ENCODE measurements at regions not wholly inside any gene's neighbourhood (a gene's known extent, or its start where the extent isn't known, plus 50 kb on each side); places are given as distances from the start of the nearest gene placed in this dataset.

DNA sequence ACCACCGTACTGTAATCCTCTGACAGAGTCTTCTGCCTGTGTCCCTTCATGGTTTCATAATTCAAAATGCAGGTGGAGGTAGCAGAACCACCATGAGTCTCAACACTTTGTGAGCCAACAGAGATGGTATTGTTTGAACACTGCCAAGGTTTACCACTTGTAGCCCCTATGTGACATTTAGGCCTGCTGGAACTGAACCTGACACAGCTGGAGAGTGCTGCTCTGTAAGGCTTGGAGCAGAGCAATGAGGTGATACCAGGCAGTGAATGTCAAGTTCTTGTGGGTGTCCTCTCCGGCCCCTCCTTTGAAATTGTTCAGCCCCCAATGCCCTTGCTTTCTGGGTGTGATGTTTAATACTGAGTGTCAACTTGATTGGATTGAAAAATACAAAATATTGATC, 1042.9 kb downstream of the ARAP2 start:
- Mint-ChIP-seq H3K9me3 (ENCODE audit: unreplicated experiment) (no peaks in the 10 kb centered on the region), H3K4me3 (ENCODE audit: unreplicated experiment) (no peak overlapping the region), H3K4me1 (ENCODE audit: low read depth, unreplicated experiment) (no peaks in the 10 kb centered on the region), H3K27ac (ENCODE audit: unreplicated experiment) (no peak overlapping the region), H3K27me3 (ENCODE audit: insufficient read depth, unreplicated experiment) (no peaks in the 10 kb centered on the region), H3K36me3 (ENCODE audit: insufficient read depth, unreplicated experiment) (no peaks in the 10 kb centered on the region)
- no peak for DNase-seq
- BruUV-seq (replicated peaks), result no TSS peak
- H3K4me1 ChIP-seq, result no peaks in the 10 kb centered on the region
- CTCF ChIA-PET, result no interaction called here
- H3K36me3 ChIP-seq (ENCODE audit: control insufficient read depth, insufficient read depth, low read length), result no peaks in the 10 kb centered on the region
- H3K9me3 ChIP-seq, result no peaks in the 10 kb centered on the region
- no peaks in the 10 kb centered on the region for H3K27me3 ChIP-seq (replicated peaks; ENCODE audit: control insufficient read depth, insufficient read depth, low read length)
- intact Hi-C loops (cut with micrococcal nuclease; ENCODE audit: unreplicated experiment), result no loop called here
- TF ChIP-seq, protein P1, sequence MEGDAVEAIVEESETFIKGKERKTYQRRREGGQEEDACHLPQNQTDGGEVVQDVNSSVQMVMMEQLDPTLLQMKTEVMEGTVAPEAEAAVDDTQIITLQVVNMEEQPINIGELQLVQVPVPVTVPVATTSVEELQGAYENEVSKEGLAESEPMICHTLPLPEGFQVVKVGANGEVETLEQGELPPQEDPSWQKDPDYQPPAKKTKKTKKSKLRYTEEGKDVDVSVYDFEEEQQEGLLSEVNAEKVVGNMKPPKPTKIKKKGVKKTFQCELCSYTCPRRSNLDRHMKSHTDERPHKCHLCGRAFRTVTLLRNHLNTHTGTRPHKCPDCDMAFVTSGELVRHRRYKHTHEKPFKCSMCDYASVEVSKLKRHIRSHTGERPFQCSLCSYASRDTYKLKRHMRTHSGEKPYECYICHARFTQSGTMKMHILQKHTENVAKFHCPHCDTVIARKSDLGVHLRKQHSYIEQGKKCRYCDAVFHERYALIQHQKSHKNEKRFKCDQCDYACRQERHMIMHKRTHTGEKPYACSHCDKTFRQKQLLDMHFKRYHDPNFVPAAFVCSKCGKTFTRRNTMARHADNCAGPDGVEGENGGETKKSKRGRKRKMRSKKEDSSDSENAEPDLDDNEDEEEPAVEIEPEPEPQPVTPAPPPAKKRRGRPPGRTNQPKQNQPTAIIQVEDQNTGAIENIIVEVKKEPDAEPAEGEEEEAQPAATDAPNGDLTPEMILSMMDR (IDR thresholded peaks at IDR 0.05; ENCODE audit: insufficient read depth in 1 of 2, low read depth in 1 of 2, low read length in 1 of 2, severe bottlenecking in 1 of 2, unreplicated experiment in 1 of 2), result no peak
- no peak overlapping the region for H3K4me3 ChIP-seq (ENCODE audit: low read depth, low read length)
- POLR2A ChIA-PET, result no interaction called here

DNA sequence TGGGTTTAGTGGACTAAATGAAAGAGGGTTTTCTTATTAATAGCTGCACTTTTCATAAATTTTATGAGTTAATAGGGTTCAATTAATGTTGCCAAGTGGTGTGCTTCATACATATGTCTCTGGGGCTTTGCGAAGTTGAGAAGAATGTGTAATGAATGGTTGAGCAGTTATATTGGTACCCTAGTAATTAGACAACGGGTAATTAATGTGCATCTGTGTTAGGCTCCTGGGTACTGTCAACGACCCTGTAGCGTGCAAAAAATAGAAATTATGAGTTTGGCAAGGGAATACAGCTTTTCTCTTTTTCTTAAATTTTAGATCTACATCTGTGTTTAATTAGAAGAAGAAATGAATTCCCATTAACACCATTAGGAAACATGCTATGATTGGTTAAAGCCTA, 1027.7 kb downstream of the ARAP2 start:
- Histone ChIP-seq H3K27me3 (replicated peaks; ENCODE audit: control insufficient read depth, insufficient read depth, low read length) (no peaks in the 10 kb centered on the region), H3K36me3 (ENCODE audit: control insufficient read depth, insufficient read depth, low read length) (no peaks in the 10 kb centered on the region), H3K4me1 (no peaks in the 10 kb centered on the region), H3K4me3 (ENCODE audit: low read depth, low read length) (no peak overlapping the region), H3K9me3 (no peaks in the 10 kb centered on the region)
- H3K9me3 Mint-ChIP-seq (ENCODE audit: unreplicated experiment), result no peaks in the 10 kb centered on the region
- no peaks in the 10 kb centered on the region for H3K36me3 Mint-ChIP-seq (ENCODE audit: insufficient read depth, unreplicated experiment)
- ChIA-PET POLR2A (no interaction called here), CTCF (no interaction called here)
- intact Hi-C loops (cut with micrococcal nuclease; ENCODE audit: unreplicated experiment), result no loop called here
- TF ChIP-seq, protein P1 (IDR thresholded peaks at IDR 0.05; ENCODE audit: insufficient read depth in 1 of 2, low read depth in 1 of 2, low read length in 1 of 2, severe bottlenecking in 1 of 2, unreplicated experiment in 1 of 2), result no peak
- H3K4me1 Mint-ChIP-seq (ENCODE audit: low read depth, unreplicated experiment), result no peaks in the 10 kb centered on the region
- H3K27ac Mint-ChIP-seq (ENCODE audit: unreplicated experiment), result no peak overlapping the region
- DNase-seq, result no peak
- H3K27me3 Mint-ChIP-seq (ENCODE audit: insufficient read depth, unreplicated experiment), result no peaks in the 10 kb centered on the region
- BruUV-seq (replicated peaks), result no TSS peak
- H3K4me3 Mint-ChIP-seq (ENCODE audit: unreplicated experiment), result no peak overlapping the region

DNA sequence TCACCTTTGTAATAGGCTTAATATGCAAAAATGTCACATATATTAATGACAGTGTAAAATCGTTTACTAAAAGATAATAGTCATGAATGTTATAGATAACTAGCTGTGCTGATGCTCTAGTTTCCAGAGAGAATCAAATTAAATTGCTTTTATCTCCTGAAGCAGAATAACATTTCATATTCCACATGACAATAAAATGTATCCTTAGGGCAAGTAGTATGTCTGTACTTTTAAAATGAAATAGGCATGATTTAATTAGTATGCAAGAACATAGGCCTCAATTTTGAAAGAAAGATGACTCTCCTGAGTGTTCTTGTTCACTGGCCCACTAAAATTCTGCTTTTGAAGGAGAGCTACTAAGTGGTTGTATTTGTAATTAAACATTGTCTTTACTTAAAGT, 1027.0 kb downstream of the ARAP2 start:
- DNase-seq, result no peak
- H3K36me3 ChIP-seq (ENCODE audit: control insufficient read depth, insufficient read depth, low read length), result no peaks in the 10 kb centered on the region
- no peak overlapping the region for H3K4me3 ChIP-seq (ENCODE audit: low read depth, low read length)
- no peaks in the 10 kb centered on the region for H3K36me3 Mint-ChIP-seq (ENCODE audit: insufficient read depth, unreplicated experiment)
- TF ChIP-seq, protein P1 (IDR thresholded peaks at IDR 0.05; ENCODE audit: insufficient read depth in 1 of 2, low read depth in 1 of 2, low read length in 1 of 2, severe bottlenecking in 1 of 2, unreplicated experiment in 1 of 2), result no peak
- H3K27me3 Mint-ChIP-seq (ENCODE audit: insufficient read depth, unreplicated experiment), result no peaks in the 10 kb centered on the region
- no peaks in the 10 kb centered on the region for H3K9me3 ChIP-seq
- BruUV-seq (replicated peaks), result no TSS peak
- no peaks in the 10 kb centered on the region for H3K4me1 ChIP-seq
- H3K4me3 Mint-ChIP-seq (ENCODE audit: unreplicated experiment), result no peak overlapping the region
- H3K4me1 Mint-ChIP-seq (ENCODE audit: low read depth, unreplicated experiment), result no peaks in the 10 kb centered on the region
- no peaks in the 10 kb centered on the region for H3K27me3 ChIP-seq (replicated peaks; ENCODE audit: control insufficient read depth, insufficient read depth, low read length)
- intact Hi-C loops (cut with micrococcal nuclease; ENCODE audit: unreplicated experiment), result no loop called here
- CTCF ChIA-PET, result no interaction called here
- H3K27ac Mint-ChIP-seq (ENCODE audit: unreplicated experiment), result no peak overlapping the region
- no peaks in the 10 kb centered on the region for H3K9me3 Mint-ChIP-seq (ENCODE audit: unreplicated experiment)
- POLR2A ChIA-PET, result no interaction called here

Measured in Caco-2 (cell line).